Body of pancreas (tissue), 4 donors: ENCODE measurements at regions not wholly inside any gene's neighbourhood (a gene's known extent, or its start where the extent isn't known, plus 50 kb on each side); places are given as distances from the start of the nearest gene placed in this dataset.

Experiments used
- ATAC-seq: fragments of 150-250 bp; one replicate; pipeline ENCODE4 v1.9.1; 2016
- DNase-seq, 4 donors: peaks; one replicate each; pipeline ENCODE4 v3.0.0-alpha.2; 2019
- H3K27ac ChIP-seq, 4 donors: fragments of 200-600 bp; sonication (generic); 1 replicate in 3 of 4; 2 replicates in 1 of 4; pipeline versions ENCODE4 v1.5.1 to v1.6.1; 2016 to 2019; ENCODE audit warnings: mild to moderate bottlenecking in 1 of 4, mixed read lengths in 1 of 4, moderate library complexity in 1 of 4
- H3K27me3 ChIP-seq, 2 donors: fragments of 200-600 bp; sonication (generic); one replicate each; pipeline ENCODE4 v1.6.0; 2016; ENCODE audit warnings: mild to moderate bottlenecking in 1 of 2
- H3K36me3 ChIP-seq, 2 donors: fragments of 200-600 bp; sonication (generic); replicated peaks in 1 of 2; 2 replicates each; pipeline ENCODE4 v1.5.1; 2016; ENCODE audit warnings: low read depth in 2 of 2; ENCODE audit not compliant: insufficient read depth in 1 of 2
- H3K4me1 ChIP-seq: fragments of 200-600 bp; sonication (generic); one replicate; pipeline ENCODE4 v1.6.0; 2016
- H3K4me3 ChIP-seq, 2 donors: fragments of 200-600 bp; sonication (generic); 1 replicate in 1 of 2; 2 replicates in 1 of 2; pipeline ENCODE4 v1.5.1; 2016 to 2019
- H3K9me3 ChIP-seq, 3 donors: fragments of 200-600 bp; sonication (generic); 1 replicate in 2 of 3; 2 replicates in 1 of 3; pipeline ENCODE4 v1.5.1; 2016
- CTCF ChIP-seq, 7 experiments: fragments of 450-650 bp in 4 of 7; fragments of 200-600 bp in 3 of 7; sonication (generic) in 3 of 7; IDR thresholded peaks; one replicate each; pipeline ENCODE4 v1.5.1; 2016 to 2019; ENCODE audit warnings: antibody characterized with exemption in 7 of 7
- POLR2A ChIP-seq, 3 donors: fragments of 450-650 bp; IDR thresholded peaks; one replicate each; pipeline ENCODE4 v1.6.1; 2016; ENCODE audit warnings: antibody characterized with exemption in 3 of 3, mild to moderate bottlenecking in 2 of 3
- WGBS, 2 donors: methylation state at CpG; one replicate each; pipeline ENCODE4 v1.1.5; 2017; 5-methylcytosine and 5-hydroxymethylcytosine counted together
- intact Hi-C: fragments of 100-400 bp; cut with DNase I; formaldehyde crosslinking; loops from one replicate; pipeline ENCODE4 v1.15.1; 2023

DNA sequence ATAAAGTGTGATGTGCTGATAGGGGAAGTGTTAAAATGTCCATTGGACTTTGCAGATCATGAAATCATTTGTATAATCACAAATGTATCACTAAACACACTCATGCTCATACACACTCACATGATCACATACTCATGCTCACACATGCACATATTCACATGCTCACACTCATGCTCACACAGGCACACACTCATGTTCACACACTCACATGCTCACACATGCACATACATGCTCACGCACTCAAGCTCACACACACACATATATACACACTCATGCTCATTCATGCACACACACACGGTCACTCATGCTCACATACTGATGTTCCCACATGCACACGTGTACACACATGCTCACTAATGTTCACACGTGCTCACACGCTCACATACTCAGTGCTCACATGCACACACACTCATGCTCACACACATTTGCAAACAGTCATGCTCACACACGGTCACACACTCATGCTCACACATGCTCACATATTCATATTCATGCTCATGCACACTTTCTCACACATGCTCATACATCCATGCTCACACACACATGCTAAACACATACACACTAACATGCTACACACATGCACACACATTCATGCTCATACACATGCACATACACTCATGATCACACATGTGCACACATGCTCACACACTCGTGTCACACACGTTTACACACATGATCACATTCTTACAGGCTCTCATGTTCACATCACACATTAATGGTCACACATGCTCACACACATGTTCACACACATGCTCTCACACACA, 116.7 kb upstream of the GJB6 start:
- Histone ChIP-seq H3K4me3 (no peak overlapping the region), H3K27me3 (no peaks in the 10 kb centered on the region), H3K27ac (no peak overlapping the region), H3K4me1 (no peaks in the 10 kb centered on the region), H3K36me3 (no peaks in the 10 kb centered on the region), H3K9me3 (no peaks in the 10 kb centered on the region)
- 79 to 86% methylated on average over 8 of the region's 8 CpGs for WGBS, 2 donors
- intact Hi-C loops = no loop called here
- no peak for DNase-seq
- TF ChIP-seq CTCF (IDR thresholded peaks at IDR 0.05) (no peak), POLR2A (IDR thresholded peaks at IDR 0.05) (no peak)
- no peak for ATAC-seq

DNA sequence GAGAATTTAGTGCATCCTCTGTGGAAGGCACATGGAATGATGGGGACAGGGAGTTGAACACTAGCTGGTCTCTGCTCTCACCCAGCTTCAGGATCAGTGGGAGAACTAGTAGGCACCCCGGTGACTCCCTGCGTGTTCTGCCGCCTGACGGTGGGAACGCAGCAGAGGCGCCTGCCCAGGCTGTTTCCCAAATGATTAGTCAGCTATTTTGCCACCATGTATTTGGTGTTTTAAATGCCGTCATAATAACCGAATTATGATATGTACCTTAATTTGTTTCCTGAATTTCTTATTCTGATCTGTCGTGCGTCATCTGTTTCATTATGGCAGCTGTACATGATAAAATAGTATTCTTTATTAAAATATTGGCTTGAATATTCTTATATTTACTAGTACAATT, 115.9 kb upstream of the GJB6 start:
- Histone ChIP-seq H3K4me1 (no peaks in the 10 kb centered on the region), H3K9me3 (no peaks in the 10 kb centered on the region), H3K4me3 (no peak overlapping the region), H3K36me3 (no peaks in the 10 kb centered on the region), H3K27me3 (no peaks in the 10 kb centered on the region), H3K27ac (no peak overlapping the region)
- intact Hi-C loops = no loop called here
- TF ChIP-seq CTCF (IDR thresholded peaks at IDR 0.05) (no peak), POLR2A (IDR thresholded peaks at IDR 0.05) (no peak)
- DNase-seq (no peak), ATAC-seq (no peak)
- WGBS, 2 donors = 87 to 92% methylated on average over 10 of the region's 10 CpGs

DNA sequence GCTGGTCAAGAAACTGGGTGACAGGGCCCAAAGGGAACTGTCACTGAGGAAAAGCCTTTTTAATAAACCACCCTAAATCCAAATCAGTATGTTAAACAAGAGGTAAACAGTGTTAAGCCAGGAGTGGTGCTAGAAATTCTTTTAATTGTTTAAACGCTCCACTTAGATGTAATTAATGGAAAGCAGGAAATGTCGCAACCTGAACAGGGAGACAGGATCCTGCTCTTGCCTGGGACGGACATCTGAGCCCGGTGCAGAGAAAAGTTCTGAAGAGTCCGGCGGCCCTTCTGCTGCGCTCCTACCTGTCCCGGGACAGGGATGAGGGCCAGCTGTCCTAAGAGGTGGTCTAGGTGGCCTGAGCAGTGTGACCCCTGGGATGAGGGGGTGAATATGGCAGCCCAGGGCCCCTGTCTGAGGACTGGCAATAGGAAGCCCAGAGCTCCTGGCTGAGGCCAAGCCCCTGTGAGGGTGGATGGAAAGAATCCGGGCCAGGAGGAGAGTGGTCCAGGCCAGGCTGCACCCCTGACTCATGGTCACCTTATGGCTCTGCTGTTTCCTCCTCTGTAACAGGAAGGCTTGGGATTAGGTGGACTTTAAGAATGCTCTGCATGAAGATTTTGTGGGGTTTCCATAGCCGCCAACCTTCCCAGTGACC, 112.8 kb upstream of the GJB6 start:
- DNase-seq = no peak
- Histone ChIP-seq H3K9me3 (no peaks in the 10 kb centered on the region), H3K27ac (no peak overlapping the region), H3K27me3 (no peaks in the 10 kb centered on the region), H3K4me1 (no peaks in the 10 kb centered on the region), H3K36me3 (no peaks in the 10 kb centered on the region), H3K4me3 (no peak overlapping the region)
- TF ChIP-seq POLR2A (IDR thresholded peaks at IDR 0.05) (no peak), CTCF (IDR thresholded peaks at IDR 0.05) (no peak)
- intact Hi-C loops = no loop called here
- 79 to 82% methylated on average over 10 of the region's 10 CpGs for WGBS, 2 donors
- no peak for ATAC-seq

- TF ChIP-seq CTCF (IDR thresholded peaks at IDR 0.05) = no peak
- TF ChIP-seq POLR2A (IDR thresholded peaks at IDR 0.05) = no peak
- ATAC-seq (no peak), DNase-seq (no peak)
- Histone ChIP-seq H3K27ac (no peak overlapping the region), H3K4me3 (no peak overlapping the region), H3K27me3 (no peaks in the 10 kb centered on the region), H3K36me3 (no peaks in the 10 kb centered on the region), H3K4me1 (no peaks in the 10 kb centered on the region), H3K9me3 (no peaks in the 10 kb centered on the region)
- intact Hi-C loops = no loop called here
- 78 to 86% methylated on average over 3 of the region's 3 CpGs for WGBS, 2 donors
Measured at GRCh38 chr13:20342311-20342710, 110.2 kb upstream of the GJB6 start.

- intact Hi-C loops = no loop called here
- H3K9me3 ChIP-seq = no peaks in the 10 kb centered on the region
- H3K4me3 ChIP-seq = no peak overlapping the region
- H3K36me3 ChIP-seq = no peaks in the 10 kb centered on the region
- H3K27me3 ChIP-seq = no peaks in the 10 kb centered on the region
- no peak for DNase-seq
- no peak for ATAC-seq
- TF ChIP-seq POLR2A (IDR thresholded peaks at IDR 0.05) (no peak), CTCF (IDR thresholded peaks at IDR 0.05) (no peak)
- no peak overlapping the region for H3K27ac ChIP-seq
- H3K4me1 ChIP-seq = no peaks in the 10 kb centered on the region
- WGBS, 2 donors = 50 to 52% methylated on average over 5 to 10 of the region's 10 CpGs
Measured at GRCh38 chr13:20340759-20341171, 108.6 kb upstream of the GJB6 start.
